Mesothelial cell of epicardium (in vitro differentiated cells): ENCODE measurements at regions not wholly inside any gene's neighbourhood (a gene's known extent, or its start where the extent isn't known, plus 50 kb on each side); places are given as distances from the start of the nearest gene placed in this dataset.

Experiments
- DNase-seq, 2 experiments: peaks; one replicate each; pipeline ENCODE4 v3.0.0; 2021; ENCODE audit warnings: low spot score in 2 of 2; ENCODE audit not compliant: unreplicated experiment in 2 of 2
- H3K27ac Mint-ChIP-seq: 2 replicates; pipeline ENCODE4 v1.8.0; 2021; ENCODE audit warnings: mixed read lengths
- H3K27me3 Mint-ChIP-seq: 2 replicates; pipeline ENCODE4 v1.8.0; 2021; ENCODE audit warnings: low read depth, mixed read lengths
- H3K36me3 Mint-ChIP-seq: 2 replicates; pipeline ENCODE4 v1.8.0; 2021; ENCODE audit warnings: mixed read lengths
- H3K4me1 Mint-ChIP-seq: 2 replicates; pipeline ENCODE4 v1.8.0; 2021; ENCODE audit warnings: mixed read lengths
- H3K4me3 Mint-ChIP-seq: 2 replicates; pipeline ENCODE4 v1.8.0; 2021; ENCODE audit warnings: mild to moderate bottlenecking, moderate library complexity, mixed read lengths
- H3K9me3 Mint-ChIP-seq: 2 replicates; pipeline ENCODE4 v1.8.0; 2021; ENCODE audit warnings: mixed read lengths
- CTCF ChIP-seq: fragments of 200-600 bp; sonication (generic); IDR thresholded peaks from one replicate; pipeline ENCODE4 v1.5.0; 2021; ENCODE audit warnings: antibody characterized with exemption; ENCODE audit not compliant: unreplicated experiment

GRCh38 chr11:70841264-70841663, 411.1 kb downstream of the SHANK2 start:
- Mint-ChIP-seq H3K36me3 (no peaks in the 10 kb centered on the region), H3K4me1 (no peaks in the 10 kb centered on the region), H3K9me3 (peaks cover 8% of the 10 kb centered on the region), H3K4me3 (no peak overlapping the region), H3K27me3 (no peaks in the 10 kb centered on the region), H3K27ac (no peak overlapping the region)
- DNase-seq = no peak
- TF ChIP-seq CTCF = no peak

- H3K4me3 Mint-ChIP-seq = no peak overlapping the region
- H3K27me3 Mint-ChIP-seq = no peaks in the 10 kb centered on the region
- no peaks in the 10 kb centered on the region for H3K4me1 Mint-ChIP-seq
- no peak overlapping the region for H3K27ac Mint-ChIP-seq
- TF ChIP-seq CTCF = no peak
- DNase-seq = no peak
- no peaks in the 10 kb centered on the region for H3K36me3 Mint-ChIP-seq
- peaks cover 8% of the 10 kb centered on the region for H3K9me3 Mint-ChIP-seq
Measured at GRCh38 chr11:70842256-70842655, 410.1 kb downstream of the SHANK2 start.

- Mint-ChIP-seq H3K9me3 (peaks cover 8% of the 10 kb centered on the region), H3K27ac (no peak overlapping the region), H3K27me3 (no peaks in the 10 kb centered on the region), H3K4me1 (no peaks in the 10 kb centered on the region), H3K36me3 (no peaks in the 10 kb centered on the region), H3K4me3 (no peak overlapping the region)
- DNase-seq = no peak
- TF ChIP-seq CTCF = no peak
Measured at GRCh38 chr11:70842701-70843100, 409.7 kb downstream of the SHANK2 start.

- no peaks in the 10 kb centered on the region for H3K36me3 Mint-ChIP-seq
- H3K27ac Mint-ChIP-seq = no peak overlapping the region
- no peak overlapping the region for H3K4me3 Mint-ChIP-seq
- TF ChIP-seq CTCF = no peak
- no peaks in the 10 kb centered on the region for H3K9me3 Mint-ChIP-seq
- no peaks in the 10 kb centered on the region for H3K27me3 Mint-ChIP-seq
- no peaks in the 10 kb centered on the region for H3K4me1 Mint-ChIP-seq
- no peak for DNase-seq
Measured at GRCh38 chr11:70843906-70844305, 408.5 kb downstream of the SHANK2 start.

GRCh38 chr11:70844387-70844786, 408.0 kb downstream of the SHANK2 start:
- Mint-ChIP-seq H3K27ac (no peak overlapping the region), H3K9me3 (no peaks in the 10 kb centered on the region), H3K4me1 (no peaks in the 10 kb centered on the region), H3K27me3 (no peaks in the 10 kb centered on the region), H3K36me3 (no peaks in the 10 kb centered on the region), H3K4me3 (no peak overlapping the region)
- no peak for DNase-seq
- no peak for TF ChIP-seq CTCF

GRCh38 chr11:70845591-70846041, 406.8 kb downstream of the SHANK2 start:
- DNase-seq = no peak
- Mint-ChIP-seq H3K4me3 (no peak overlapping the region), H3K27ac (no peak overlapping the region), H3K9me3 (no peaks in the 10 kb centered on the region), H3K36me3 (no peaks in the 10 kb centered on the region), H3K4me1 (no peaks in the 10 kb centered on the region), H3K27me3 (no peaks in the 10 kb centered on the region)
- no peak for TF ChIP-seq CTCF
